ENCODE measurements at regions not wholly inside any gene's neighbourhood (a gene's known extent, or its start where the extent isn't known, plus 50 kb on each side); places are given as distances from the start of the nearest gene placed in this dataset.

DNA sequence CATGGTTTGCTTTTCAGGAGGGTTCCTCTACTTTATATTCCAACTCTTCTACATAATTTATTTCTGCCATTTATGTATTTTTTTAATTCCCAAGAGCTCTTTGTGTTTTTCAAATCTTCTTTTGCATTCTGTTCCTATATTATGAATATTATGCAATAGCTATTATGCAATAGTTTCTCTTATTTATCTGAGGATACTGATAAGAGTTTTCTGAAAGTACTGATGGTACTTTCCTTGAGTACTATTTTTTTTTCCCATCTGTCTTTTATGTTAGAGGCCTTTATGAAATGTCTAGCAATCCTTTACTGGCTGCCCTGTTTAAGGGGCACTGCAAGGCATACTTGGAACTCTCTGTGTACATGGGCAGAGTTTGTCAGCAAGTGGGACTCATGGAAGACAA is 93.4 kb downstream of the SLC41A2 start:
- DNase-seq (ENCODE audit: insufficient read length, low spot score) (no peak), FAIRE-seq (no peak)
- TF ChIP-seq TAF1 (IDR thresholded peaks at IDR 0.05; ENCODE audit: low read depth, low read length) (no peak), POLR2AphosphoS5 (IDR thresholded peaks at IDR 0.05; ENCODE audit: low read depth, low read length) (no peak), SPI1 (IDR thresholded peaks at IDR 0.05; ENCODE audit: low read depth, low read length) (no peak), PAX5 (IDR thresholded peaks at IDR 0.05; ENCODE audit: insufficient read depth, low read length, severe bottlenecking) (no peak), POLR2A (IDR thresholded peaks at IDR 0.05; ENCODE audit: low read depth, low read length) (no peak), POU2F2 (IDR thresholded peaks at IDR 0.05; ENCODE audit: low read depth, low read length) (no peak)

DNA sequence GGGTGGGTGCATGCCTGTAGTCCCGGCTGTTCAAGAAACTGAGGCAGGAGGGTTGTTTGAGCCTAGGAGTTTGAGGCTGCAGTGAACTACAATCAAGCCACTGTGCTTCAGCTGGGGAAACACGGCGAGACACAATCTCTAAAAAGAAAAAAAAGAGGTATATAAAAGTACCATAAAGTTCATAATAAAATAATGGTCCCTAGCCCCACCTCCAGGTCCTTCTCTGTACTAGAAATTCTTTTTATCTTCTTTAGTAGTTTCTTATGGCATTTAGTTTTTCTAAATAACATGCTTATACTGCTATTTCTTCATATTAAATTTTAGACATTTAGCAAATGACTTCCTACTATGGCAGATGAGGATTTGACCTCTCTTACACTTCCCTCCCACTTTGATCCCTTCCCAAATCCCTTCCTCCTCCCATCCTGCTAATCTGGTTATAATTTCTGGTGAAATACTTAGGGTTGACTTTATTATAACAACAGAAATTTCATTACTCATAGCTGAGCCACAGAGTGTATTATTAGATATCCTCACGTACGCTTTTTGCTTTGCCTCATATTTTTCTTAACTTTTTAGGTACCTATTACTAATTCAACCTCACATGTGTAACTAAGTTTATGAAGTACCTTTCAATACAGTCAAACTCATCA is 94.7 kb downstream of the SLC41A2 start:
- TF ChIP-seq SPI1 (IDR thresholded peaks at IDR 0.05; ENCODE audit: low read depth, low read length) = no peak
- DNase-seq (ENCODE audit: insufficient read length, low spot score) (no peak), FAIRE-seq (no peak)

DNA sequence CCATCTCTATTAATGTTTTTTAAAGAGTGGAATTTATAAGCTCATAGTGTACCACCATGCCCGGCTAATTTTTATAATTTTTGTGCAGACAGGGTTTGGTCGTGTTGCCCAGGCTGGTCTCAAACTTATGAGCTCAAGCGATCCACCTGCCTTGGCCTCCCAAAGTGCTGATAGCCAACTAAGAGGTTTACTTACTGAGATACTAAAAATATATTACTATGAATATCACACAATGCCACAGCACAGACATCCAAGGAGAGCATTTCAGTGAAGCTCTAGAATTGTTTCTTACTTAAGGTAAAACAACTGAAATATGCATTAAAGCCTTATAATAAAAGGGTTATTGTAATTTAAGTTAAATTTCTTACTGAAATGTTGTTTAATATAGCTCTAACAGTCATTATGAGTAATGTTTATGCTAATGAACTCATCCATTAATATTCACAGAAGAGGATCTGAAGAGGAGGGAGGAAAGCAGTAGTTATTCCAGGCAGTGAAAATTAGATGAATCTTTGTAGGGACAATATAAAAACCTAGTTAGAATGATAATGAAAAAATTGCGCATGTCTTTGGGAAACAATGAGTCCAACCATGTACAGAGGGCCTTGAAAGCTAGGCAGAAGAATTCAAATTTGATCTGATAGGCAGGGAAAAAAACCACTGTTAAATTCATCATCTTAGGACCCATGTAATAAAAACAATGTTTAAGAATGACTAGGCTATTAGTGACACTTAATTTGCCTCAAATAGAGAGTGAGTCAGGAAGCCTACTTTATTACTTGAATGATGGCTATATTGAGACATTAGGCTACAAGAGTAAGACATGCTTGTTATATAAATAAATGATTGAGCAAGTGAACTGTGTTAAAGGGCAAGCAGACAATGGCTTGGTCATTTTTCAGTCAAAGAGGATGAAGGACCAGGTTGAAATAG is 99.2 kb downstream of the SLC41A2 start:
- FAIRE-seq (no peak), DNase-seq (ENCODE audit: insufficient read length, low spot score) (no peak)
- no peak for TF ChIP-seq SPI1 (IDR thresholded peaks at IDR 0.05; ENCODE audit: low read depth, low read length)

DNA sequence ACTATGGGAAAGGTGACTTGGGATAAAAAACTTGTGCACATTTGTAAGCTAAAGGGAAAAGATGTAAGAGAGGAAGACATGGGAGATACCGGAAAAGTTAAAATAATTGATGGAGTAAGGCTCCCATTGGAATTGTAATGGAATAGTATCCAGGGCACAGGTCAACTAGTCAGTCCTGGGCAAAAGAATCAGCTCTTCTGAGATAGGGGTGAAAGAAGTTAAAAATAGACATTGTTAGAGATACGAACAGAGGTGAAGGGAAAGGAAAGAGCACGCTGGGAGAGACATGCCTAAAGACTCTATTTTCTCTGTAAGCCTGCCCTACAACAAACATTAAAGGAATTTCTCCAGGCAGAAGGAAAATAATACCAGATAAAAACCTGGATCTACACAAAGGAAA is 101.6 kb downstream of the SLC41A2 start:
- DNase-seq (ENCODE audit: insufficient read length, low spot score) (no peak), FAIRE-seq (no peak)
- TF ChIP-seq POLR2A (IDR thresholded peaks at IDR 0.05; ENCODE audit: low read depth, low read length) (no peak), TAF1 (IDR thresholded peaks at IDR 0.05; ENCODE audit: low read depth, low read length) (no peak), POU2F2 (IDR thresholded peaks at IDR 0.05; ENCODE audit: low read depth, low read length) (no peak), PAX5 (IDR thresholded peaks at IDR 0.05; ENCODE audit: insufficient read depth, low read length, severe bottlenecking) (no peak), SPI1 (IDR thresholded peaks at IDR 0.05; ENCODE audit: low read depth, low read length) (no peak)

DNA sequence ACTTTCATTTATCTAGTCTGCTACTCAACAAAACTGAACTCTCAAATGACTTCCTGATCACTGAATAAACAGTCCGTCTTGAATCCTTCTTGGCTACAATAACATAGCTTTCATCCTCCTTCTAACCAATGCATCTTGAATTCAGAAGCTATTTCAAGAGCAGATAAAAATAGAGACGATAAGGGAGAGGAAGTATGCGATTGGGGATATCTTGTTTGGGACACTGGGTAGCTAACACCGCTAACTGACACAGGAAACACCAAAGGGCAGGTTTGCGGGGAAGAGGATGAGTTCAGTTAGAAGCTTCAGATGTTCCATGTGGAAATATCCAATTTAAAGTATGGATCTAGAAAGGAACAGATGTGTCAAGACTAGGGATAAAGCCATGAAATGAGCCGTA is 102.5 kb downstream of the SLC41A2 start:
- DNase-seq (ENCODE audit: insufficient read length, low spot score) (no peak), FAIRE-seq (no peak)
- TF ChIP-seq POU2F2 (IDR thresholded peaks at IDR 0.05; ENCODE audit: low read depth, low read length) (no peak), TAF1 (IDR thresholded peaks at IDR 0.05; ENCODE audit: low read depth, low read length) (no peak), POLR2AphosphoS5 (IDR thresholded peaks at IDR 0.05; ENCODE audit: low read depth, low read length) (no peak), PAX5 (IDR thresholded peaks at IDR 0.05; ENCODE audit: insufficient read depth, low read length, severe bottlenecking) (no peak), SPI1 (IDR thresholded peaks at IDR 0.05; ENCODE audit: low read depth, low read length) (no peak), POLR2A (IDR thresholded peaks at IDR 0.05; ENCODE audit: low read depth, low read length) (no peak)

DNA sequence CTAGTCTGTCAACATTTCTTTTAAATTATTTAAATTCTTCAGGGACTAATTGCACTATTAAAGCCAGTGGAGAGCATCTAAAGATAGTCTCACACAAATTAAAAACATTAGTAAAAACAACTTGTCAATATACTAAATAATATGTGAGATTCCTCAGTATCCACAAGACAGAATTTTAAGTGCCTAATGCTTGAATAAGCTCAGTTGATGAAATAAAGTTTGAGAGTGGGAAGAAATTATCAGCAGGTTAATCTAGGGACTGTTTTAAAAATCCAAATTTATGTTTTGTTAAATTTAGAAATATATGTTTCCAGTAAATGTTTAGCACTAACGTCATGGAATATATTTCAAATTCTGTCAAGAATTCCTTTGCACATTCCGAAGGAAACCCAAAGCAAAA is 105.2 kb downstream of the SLC41A2 start:
- FAIRE-seq = no peak
- TF ChIP-seq POU2F2 (IDR thresholded peaks at IDR 0.05; ENCODE audit: low read depth, low read length) = no peak
- no peak for TF ChIP-seq SPI1 (IDR thresholded peaks at IDR 0.05; ENCODE audit: low read depth, low read length)
- TF ChIP-seq PAX5 (IDR thresholded peaks at IDR 0.05; ENCODE audit: insufficient read depth, low read length, severe bottlenecking) = no peak
- no peak for TF ChIP-seq POLR2A (IDR thresholded peaks at IDR 0.05; ENCODE audit: low read depth, low read length)
- TF ChIP-seq TAF1 (IDR thresholded peaks at IDR 0.05; ENCODE audit: low read depth, low read length) = no peak
- no peak for TF ChIP-seq POLR2AphosphoS5 (IDR thresholded peaks at IDR 0.05; ENCODE audit: low read depth, low read length)
- DNase-seq (ENCODE audit: insufficient read length, low spot score) = no peak

DNA sequence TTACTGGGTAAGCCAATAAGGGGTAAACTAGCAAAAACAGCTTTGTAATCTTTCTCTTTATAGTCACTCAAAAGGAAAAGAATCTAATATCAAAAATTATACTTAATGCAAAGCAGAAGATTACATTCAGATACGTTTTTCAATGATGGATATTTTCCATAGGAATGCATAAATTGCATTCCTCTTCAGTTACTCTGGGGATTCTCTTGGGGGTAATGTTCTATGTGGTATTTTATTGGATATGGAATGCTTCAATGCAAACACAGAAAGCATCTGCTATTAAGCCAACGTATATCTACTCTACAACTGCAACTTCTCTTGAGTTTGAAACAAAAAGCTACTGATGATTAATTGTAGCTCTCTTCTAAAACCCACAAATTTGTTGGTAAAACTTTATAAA is 106.0 kb downstream of the SLC41A2 start:
- FAIRE-seq = no peak
- TF ChIP-seq TAF1 (IDR thresholded peaks at IDR 0.05; ENCODE audit: low read depth, low read length) (no peak), SPI1 (IDR thresholded peaks at IDR 0.05; ENCODE audit: low read depth, low read length) (no peak), POLR2AphosphoS5 (IDR thresholded peaks at IDR 0.05; ENCODE audit: low read depth, low read length) (no peak), POLR2A (IDR thresholded peaks at IDR 0.05; ENCODE audit: low read depth, low read length) (no peak), POU2F2 (IDR thresholded peaks at IDR 0.05; ENCODE audit: low read depth, low read length) (no peak), PAX5 (IDR thresholded peaks at IDR 0.05; ENCODE audit: insufficient read depth, low read length, severe bottlenecking) (no peak)

DNA sequence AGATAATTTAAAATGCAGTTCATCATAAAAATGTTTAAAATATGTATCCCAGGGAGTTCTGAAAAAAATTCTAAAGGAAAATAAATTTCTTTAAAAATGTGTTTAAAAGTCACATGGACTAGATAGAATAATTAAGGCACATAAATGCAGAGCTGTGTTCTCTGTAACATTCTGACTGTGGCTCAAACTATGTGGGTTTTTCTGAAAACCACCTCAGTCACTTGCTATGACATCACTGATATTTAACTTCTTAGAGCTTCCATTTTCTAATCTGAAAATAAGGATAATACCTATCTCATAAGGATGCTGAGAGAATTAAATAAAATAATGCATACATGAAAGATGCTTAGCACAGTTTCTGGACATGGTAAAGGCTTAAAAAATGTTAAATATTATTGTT is 107.3 kb downstream of the SLC41A2 start:
- FAIRE-seq (no peak), DNase-seq (ENCODE audit: insufficient read length, low spot score) (no peak)
- TF ChIP-seq POLR2AphosphoS5 (IDR thresholded peaks at IDR 0.05; ENCODE audit: low read depth, low read length) (no peak), SPI1 (IDR thresholded peaks at IDR 0.05; ENCODE audit: low read depth, low read length) (no peak), TAF1 (IDR thresholded peaks at IDR 0.05; ENCODE audit: low read depth, low read length) (no peak), PAX5 (IDR thresholded peaks at IDR 0.05; ENCODE audit: insufficient read depth, low read length, severe bottlenecking) (no peak)

More for the DNA sequence above, 106.0 kb downstream of the SLC41A2 start:
- no peak for DNase-seq (ENCODE audit: insufficient read length, low spot score)

DNA sequence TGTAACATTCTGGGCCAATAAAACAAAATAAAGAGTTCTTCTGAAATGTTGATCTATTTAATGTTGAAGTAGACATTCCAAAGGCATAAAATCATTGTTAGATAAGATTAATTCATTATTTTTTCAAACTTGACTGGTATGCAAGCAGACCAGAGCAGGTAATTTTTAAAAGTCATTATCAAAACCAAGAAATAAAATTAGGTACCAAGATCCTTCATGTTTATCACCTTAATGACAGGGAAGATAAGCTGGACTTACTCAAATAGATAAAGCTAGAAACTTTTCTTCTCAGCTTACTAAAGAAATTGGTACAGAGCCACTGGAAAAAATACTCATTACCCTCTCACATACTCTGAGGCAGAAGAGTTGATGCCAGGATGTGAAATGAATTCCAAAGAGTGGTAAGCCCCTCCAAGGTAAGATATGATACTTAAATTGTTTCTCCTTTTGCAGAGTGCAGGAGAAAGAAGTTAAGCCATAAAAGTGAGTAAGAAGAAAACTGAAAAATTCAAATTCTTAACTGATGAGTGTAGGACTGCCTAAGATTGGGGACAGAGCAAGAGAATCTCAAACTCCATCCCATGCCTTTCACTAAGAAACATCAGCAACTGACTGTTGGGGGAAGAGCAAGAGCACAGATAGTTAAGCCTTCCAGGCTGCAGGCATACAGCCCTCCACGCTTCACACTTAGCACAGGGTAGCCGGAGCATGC is 111.9 kb downstream of the SLC41A2 start:
- no peak for DNase-seq (ENCODE audit: insufficient read length, low spot score)
- peak; percentile 58 for FAIRE-seq
- TF ChIP-seq POLR2A (IDR thresholded peaks at IDR 0.05; ENCODE audit: low read depth, low read length) = no peak
- TF ChIP-seq SPI1 (IDR thresholded peaks at IDR 0.05; ENCODE audit: low read depth, low read length) = no peak
- TF ChIP-seq PAX5 (IDR thresholded peaks at IDR 0.05; ENCODE audit: insufficient read depth, low read length, severe bottlenecking) = no peak
- no peak for TF ChIP-seq TAF1 (IDR thresholded peaks at IDR 0.05; ENCODE audit: low read depth, low read length)
- TF ChIP-seq POLR2AphosphoS5 (IDR thresholded peaks at IDR 0.05; ENCODE audit: low read depth, low read length) = no peak
- TF ChIP-seq POU2F2 (IDR thresholded peaks at IDR 0.05; ENCODE audit: low read depth, low read length) = no peak

All from GM12891 (cell line).